Ishikawa (cell line): ENCODE measurements at regions not wholly inside any gene's neighbourhood (a gene's known extent, or its start where the extent isn't known, plus 50 kb on each side); places are given as distances from the start of the nearest gene placed in this dataset.

Experiments used
- CEBPB ChIP-seq: IDR thresholded peaks from 2 replicates; pipeline ENCODE4 v1.6.1; 2012
- CREB1 ChIP-seq: IDR thresholded peaks from 2 replicates; pipeline ENCODE4 v1.6.1; 2012; ENCODE audit warnings: low read depth
- EGR1 ChIP-seq: IDR thresholded peaks from 2 replicates; pipeline ENCODE4 v1.6.1; 2012
- EP300 ChIP-seq: IDR thresholded peaks from 2 replicates; pipeline ENCODE4 v1.6.1; 2012; ENCODE audit warnings: borderline replicate concordance
- FOXM1 ChIP-seq: IDR thresholded peaks from 2 replicates; pipeline ENCODE4 v1.6.1; 2012; ENCODE audit warnings: low read depth, borderline replicate concordance
- MAX ChIP-seq: IDR thresholded peaks from 2 replicates; pipeline ENCODE4 v1.6.1; 2012
- NFIC ChIP-seq: IDR thresholded peaks from 2 replicates; pipeline ENCODE4 v1.6.1; 2012
- RAD21 ChIP-seq: IDR thresholded peaks from 2 replicates; pipeline ENCODE4 v1.6.1; 2012; ENCODE audit warnings: low read depth
- REST ChIP-seq: IDR thresholded peaks from 2 replicates; pipeline ENCODE4 v1.6.1; 2012; ENCODE audit warnings: low read depth, mild to moderate bottlenecking
- TAF1 ChIP-seq: IDR thresholded peaks from 2 replicates; pipeline ENCODE4 v1.6.1; 2012; ENCODE audit warnings: low read depth, mild to moderate bottlenecking
- TCF12 ChIP-seq: IDR thresholded peaks from 2 replicates; pipeline ENCODE4 v1.6.1; 2012; ENCODE audit warnings: low read depth
- TEAD4 ChIP-seq: IDR thresholded peaks from 2 replicates; pipeline ENCODE4 v1.6.1; 2012
- USF1 ChIP-seq: IDR thresholded peaks from 2 replicates; pipeline ENCODE4 v1.6.1; 2012
- YY1 ChIP-seq: IDR thresholded peaks from 2 replicates; pipeline ENCODE4 v1.6.1; 2012; ENCODE audit warnings: low read depth
- ZBTB7A ChIP-seq: IDR thresholded peaks from 2 replicates; pipeline ENCODE4 v1.6.1; 2012; ENCODE audit warnings: low read depth

GRCh38 chr9:108257382-108257781 lies 598.4 kb downstream of the ACTL7B start:
- TF ChIP-seq TCF12, result no peak
- TF ChIP-seq USF1, result no peak
- no peak for TF ChIP-seq FOXM1
- no peak for TF ChIP-seq YY1
- TF ChIP-seq CEBPB, result no peak
- TF ChIP-seq RAD21, result no peak
- no peak for TF ChIP-seq EP300
- no peak for TF ChIP-seq TAF1
- TF ChIP-seq MAX, result no peak
- no peak for TF ChIP-seq EGR1
- no peak for TF ChIP-seq ZBTB7A
- TF ChIP-seq REST, result no peak
- TF ChIP-seq NFIC, result no peak
- TF ChIP-seq CREB1, result no peak
- TF ChIP-seq TEAD4, result no peak

GRCh38 chr9:108254236-108254635 lies 601.5 kb downstream of the ACTL7B start:
- no peak for TF ChIP-seq TEAD4

GRCh38 chr9:108245901-108246300 lies 609.9 kb downstream of the ACTL7B start:
- TF ChIP-seq TEAD4, result no peak
- TF ChIP-seq TAF1, result no peak
- no peak for TF ChIP-seq USF1
- no peak for TF ChIP-seq CEBPB
- no peak for TF ChIP-seq ZBTB7A
- no peak for TF ChIP-seq TCF12
- TF ChIP-seq CREB1, result no peak
- TF ChIP-seq EGR1, result no peak
- no peak for TF ChIP-seq REST
- no peak for TF ChIP-seq YY1
- no peak for TF ChIP-seq NFIC
- TF ChIP-seq RAD21, result no peak
- TF ChIP-seq FOXM1, result no peak
- no peak for TF ChIP-seq EP300

GRCh38 chr9:108245331-108245730 lies 610.5 kb downstream of the ACTL7B start:
- no peak for TF ChIP-seq TAF1
- TF ChIP-seq USF1, result no peak
- no peak for TF ChIP-seq NFIC
- TF ChIP-seq EP300, result no peak
- no peak for TF ChIP-seq ZBTB7A
- no peak for TF ChIP-seq RAD21
- TF ChIP-seq REST, result no peak
- TF ChIP-seq TEAD4, result no peak
- no peak for TF ChIP-seq CEBPB
- no peak for TF ChIP-seq MAX
- TF ChIP-seq FOXM1, result no peak
- TF ChIP-seq YY1, result no peak
- no peak for TF ChIP-seq EGR1
- no peak for TF ChIP-seq TCF12
- no peak for TF ChIP-seq CREB1
